ENCODE measurements at regions not wholly inside any gene's neighbourhood (a gene's known extent, or its start where the extent isn't known, plus 50 kb on each side); places are given as distances from the start of the nearest gene placed in this dataset.
"Not testable (repeated sequence)": the region's sequence is repeated elsewhere in the genome, so short reads cannot be mapped to it uniquely, and the experiment has no call there.

GRCh38 chr2:131803237-131803636 is 275.5 kb downstream of the CCDC74A start:
- TF ChIP-seq, protein P1, sequence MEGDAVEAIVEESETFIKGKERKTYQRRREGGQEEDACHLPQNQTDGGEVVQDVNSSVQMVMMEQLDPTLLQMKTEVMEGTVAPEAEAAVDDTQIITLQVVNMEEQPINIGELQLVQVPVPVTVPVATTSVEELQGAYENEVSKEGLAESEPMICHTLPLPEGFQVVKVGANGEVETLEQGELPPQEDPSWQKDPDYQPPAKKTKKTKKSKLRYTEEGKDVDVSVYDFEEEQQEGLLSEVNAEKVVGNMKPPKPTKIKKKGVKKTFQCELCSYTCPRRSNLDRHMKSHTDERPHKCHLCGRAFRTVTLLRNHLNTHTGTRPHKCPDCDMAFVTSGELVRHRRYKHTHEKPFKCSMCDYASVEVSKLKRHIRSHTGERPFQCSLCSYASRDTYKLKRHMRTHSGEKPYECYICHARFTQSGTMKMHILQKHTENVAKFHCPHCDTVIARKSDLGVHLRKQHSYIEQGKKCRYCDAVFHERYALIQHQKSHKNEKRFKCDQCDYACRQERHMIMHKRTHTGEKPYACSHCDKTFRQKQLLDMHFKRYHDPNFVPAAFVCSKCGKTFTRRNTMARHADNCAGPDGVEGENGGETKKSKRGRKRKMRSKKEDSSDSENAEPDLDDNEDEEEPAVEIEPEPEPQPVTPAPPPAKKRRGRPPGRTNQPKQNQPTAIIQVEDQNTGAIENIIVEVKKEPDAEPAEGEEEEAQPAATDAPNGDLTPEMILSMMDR (IDR thresholded peaks at IDR 0.05), result not testable (repeated sequence)
- not testable (repeated sequence) for TF ChIP-seq ZFX (IDR thresholded peaks at IDR 0.05; ENCODE audit: borderline replicate concordance)
